GM19193 (cell line): ENCODE measurements at regions not wholly inside any gene's neighbourhood (a gene's known extent, or its start where the extent isn't known, plus 50 kb on each side); places are given as distances from the start of the nearest gene placed in this dataset.

ENCODE experiments used
- POLR2A ChIP-seq: IDR thresholded peaks from 4 replicates; pipeline ENCODE4 v1.6.1; 2011; ENCODE audit not compliant: insufficient read depth, insufficient read length; ENCODE audit errors: extremely low read depth

GRCh38 chr14:53871951-53872350 lies 84.7 kb downstream of the BMP4 start:
- TF ChIP-seq POLR2A, result no peak

GRCh38 chr14:53871011-53871410 lies 85.6 kb downstream of the BMP4 start:
- no peak for TF ChIP-seq POLR2A

- no peak for TF ChIP-seq POLR2A
Measured at GRCh38 chr14:53865711-53866110, 90.9 kb downstream of the BMP4 start.

- no peak for TF ChIP-seq POLR2A
Measured at GRCh38 chr14:53861781-53862180, 94.8 kb downstream of the BMP4 start.

- TF ChIP-seq POLR2A, result no peak
Measured at GRCh38 chr14:53858345-53858684, 98.3 kb downstream of the BMP4 start.

GRCh38 chr14:53857625-53858344 lies 98.8 kb downstream of the BMP4 start:
- no peak for TF ChIP-seq POLR2A

- no peak for TF ChIP-seq POLR2A
Measured at GRCh38 chr14:53855574-53855973, 101.1 kb downstream of the BMP4 start.

GRCh38 chr14:53855127-53855526 lies 101.5 kb downstream of the BMP4 start:
- no peak for TF ChIP-seq POLR2A

- no peak for TF ChIP-seq POLR2A
Measured at GRCh38 chr14:53851394-53852090, 105.1 kb downstream of the BMP4 start.

- no peak for TF ChIP-seq POLR2A
Measured at GRCh38 chr14:53850714-53851296, 105.8 kb downstream of the BMP4 start.

- TF ChIP-seq POLR2A, result no peak
Measured at GRCh38 chr14:53849549-53849948, 107.1 kb downstream of the BMP4 start.

GRCh38 chr14:53848854-53849253 lies 107.8 kb downstream of the BMP4 start:
- no peak for TF ChIP-seq POLR2A

GRCh38 chr14:53847881-53848280 lies 108.7 kb downstream of the BMP4 start:
- TF ChIP-seq POLR2A, result no peak

GRCh38 chr14:53847057-53847456 lies 109.6 kb downstream of the BMP4 start:
- TF ChIP-seq POLR2A, result no peak

GRCh38 chr14:53845813-53846693 lies 110.6 kb downstream of the BMP4 start:
- TF ChIP-seq POLR2A, result no peak
